Prostate gland (tissue), 2 donors: ENCODE measurements at regions not wholly inside any gene's neighbourhood (a gene's known extent, or its start where the extent isn't known, plus 50 kb on each side); places are given as distances from the start of the nearest gene placed in this dataset.

Experiments used
- DNase-seq: peaks from one replicate; pipeline ENCODE4 v3.0.0-alpha.2; 2019; ENCODE audit warnings: low spot score
- H3K27ac ChIP-seq, 2 donors: fragments of 200-600 bp; sonication (generic); 2 replicates each; pipeline ENCODE4 v1.5.1; 2017 to 2019
- H3K27me3 ChIP-seq: fragments of 200-600 bp; sonication (generic); replicated peaks from 2 replicates; pipeline ENCODE4 v1.5.1; 2019; ENCODE audit not compliant: insufficient read depth
- H3K36me3 ChIP-seq, 2 donors: fragments of 200-600 bp; sonication (generic); 1 replicate in 1 of 2; 2 replicates in 1 of 2; pipeline versions ENCODE4 v1.5.1 to v1.8.1; 2017 to 2019
- H3K4me1 ChIP-seq: fragments of 200-600 bp; sonication (generic); replicated peaks from 2 replicates; pipeline ENCODE4 v1.5.1; 2019
- H3K4me3 ChIP-seq, 2 donors: fragments of 200-600 bp; sonication (generic); 2 replicates each; pipeline ENCODE4 v1.5.1; 2017 to 2019
- H3K9me3 ChIP-seq: fragments of 200-600 bp; sonication (generic); 2 replicates; pipeline ENCODE4 v1.5.1; 2017
- CTCF ChIP-seq, 4 experiments: fragments of 200-600 bp in 2 of 4; fragments of 450-650 bp in 2 of 4; sonication (generic) in 2 of 4; IDR thresholded peaks; 1 replicate in 3 of 4; 2 replicates in 1 of 4; pipeline ENCODE4 v1.5.1; 2016 to 2019; ENCODE audit warnings: antibody characterized with exemption in 4 of 4, mild to moderate bottlenecking in 2 of 4, moderate library complexity in 2 of 4
- POLR2A ChIP-seq: fragments of 450-650 bp; IDR thresholded peaks from one replicate; pipeline ENCODE4 v1.6.1; 2016; ENCODE audit warnings: antibody characterized with exemption, mild to moderate bottlenecking
- POLR2AphosphoS5 ChIP-seq: sonication (generic); formaldehyde crosslinking; IDR thresholded peaks from one replicate; pipeline ENCODE4 v1.6.1; 2017; ENCODE audit warnings: antibody characterized with exemption
- WGBS: methylation state at CpG from one replicate; pipeline ENCODE4 v1.1.5; 2018; 5-methylcytosine and 5-hydroxymethylcytosine counted together
- intact Hi-C: fragments of 100-400 bp; cut with DNase I; formaldehyde crosslinking; loops from one replicate; pipeline ENCODE4 v1.14.2; 2022

- H3K9me3 ChIP-seq: no peaks in the 10 kb centered on the region
- peak; percentile 49 for DNase-seq
- H3K4me3 ChIP-seq: peak overlapping the region; percentile 12 to 22
- no peaks in the 10 kb centered on the region for H3K36me3 ChIP-seq
- H3K27ac ChIP-seq: no peak overlapping the region
- TF ChIP-seq POLR2A (no peak), POLR2AphosphoS5 (no peak), CTCF (IDR thresholded peaks at IDR 0.05) (peak; percentile 67 to 90 (median 80))
- no peaks in the 10 kb centered on the region for H3K4me1 ChIP-seq
- WGBS: 4% methylated on average over 27 of the region's 27 CpGs
- H3K27me3 ChIP-seq: peaks cover 4% of the 10 kb centered on the region
- intact Hi-C loops: loop anchor here (5.0 kb wide), 1 partner anchor 1414 kb away; no protein-coding TSS in a partner anchor
These were observed 305.6 kb upstream of the CXCR4 start for GRCh38 chr2:136423516-136423996.

- Histone ChIP-seq H3K9me3 (no peaks in the 10 kb centered on the region), H3K4me3 (no peak overlapping the region), H3K27ac (no peak overlapping the region), H3K4me1 (no peaks in the 10 kb centered on the region), H3K27me3 (peaks cover 4% of the 10 kb centered on the region), H3K36me3 (no peaks in the 10 kb centered on the region)
- WGBS: 93% methylated on average over 2 of the region's 2 CpGs
- intact Hi-C loops: loop anchor here (5.0 kb wide), 1 partner anchor 1415 kb away; no protein-coding TSS in a partner anchor
- no peak for TF ChIP-seq POLR2AphosphoS5
- TF ChIP-seq CTCF (IDR thresholded peaks at IDR 0.05): no peak
- TF ChIP-seq POLR2A: no peak
- DNase-seq: no peak
These were observed 304.6 kb upstream of the CXCR4 start for GRCh38 chr2:136422512-136422911.

- intact Hi-C loops: loop anchor here (5.0 kb wide), 1 partner anchor 1417 kb away; no protein-coding TSS in a partner anchor
- no peaks in the 10 kb centered on the region for H3K4me1 ChIP-seq
- TF ChIP-seq POLR2A (no peak), POLR2AphosphoS5 (no peak), CTCF (IDR thresholded peaks at IDR 0.05) (no peak)
- H3K4me3 ChIP-seq: no peak overlapping the region
- peaks cover 4% of the 10 kb centered on the region for H3K27me3 ChIP-seq
- no peak overlapping the region for H3K27ac ChIP-seq
- 66% methylated on average over 6 of the region's 6 CpGs for WGBS
- no peaks in the 10 kb centered on the region for H3K36me3 ChIP-seq
- no peaks in the 10 kb centered on the region for H3K9me3 ChIP-seq
- DNase-seq: no peak
These were observed 302.4 kb upstream of the CXCR4 start for GRCh38 chr2:136420346-136420745.

GRCh38 chr2:136411946-136412345 is 294.0 kb upstream of the CXCR4 start:
- DNase-seq: no peak
- 90% methylated on average over 1 of the region's 1 CpG for WGBS

More at GRCh38 chr2:136411946-136412345, 294.0 kb upstream of the CXCR4 start:
- Histone ChIP-seq H3K36me3 (no peaks in the 10 kb centered on the region), H3K4me1 (no peaks in the 10 kb centered on the region), H3K9me3 (no peaks in the 10 kb centered on the region), H3K27ac (no peak overlapping the region), H3K27me3 (peaks cover 1% of the 10 kb centered on the region), H3K4me3 (no peak overlapping the region)
- intact Hi-C loops: no loop called here
- TF ChIP-seq POLR2AphosphoS5: no peak
- no peak for TF ChIP-seq CTCF (IDR thresholded peaks at IDR 0.05)
- no peak for TF ChIP-seq POLR2A
